ENCODE measurements at regions not wholly inside any gene's neighbourhood (a gene's known extent, or its start where the extent isn't known, plus 50 kb on each side); places are given as distances from the start of the nearest gene placed in this dataset.
"Not testable (repeated sequence)": the region's sequence is repeated elsewhere in the genome, so short reads cannot be mapped to it uniquely, and the experiment has no call there.

DNA sequence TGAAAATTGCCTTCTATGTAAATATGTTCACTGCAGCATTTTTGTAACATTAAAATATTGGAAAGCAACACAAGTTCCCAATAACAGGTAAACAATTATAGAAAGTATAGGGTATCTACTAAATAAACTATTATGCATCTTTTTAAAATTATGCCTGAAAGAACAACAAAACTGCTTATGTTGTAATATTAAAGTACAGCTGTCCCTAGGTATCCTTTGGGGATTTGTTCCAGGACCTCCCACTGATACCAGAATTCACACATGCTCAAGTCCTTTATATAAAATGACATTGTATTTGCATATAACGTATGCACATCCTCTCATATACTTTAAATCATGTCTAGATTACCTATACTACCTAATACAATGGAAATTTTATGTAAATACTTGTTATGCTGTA, 121.8 kb upstream of the TNFSF4 start:
- Histone ChIP-seq H3K4me3 (no peak overlapping the region), H3K27ac (no peak overlapping the region), H3K27me3 (no peaks in the 10 kb centered on the region), H3K36me3 (replicated peaks in 1 of 2) (no peaks in the 10 kb centered on the region), H3K9me3 (replicated peaks in 1 of 3) (no peaks in the 10 kb centered on the region), H3K4me1 (replicated peaks in 1 of 2) (peaks cover 18% of the 10 kb centered on the region in 2 donors)
- TF ChIP-seq POLR2A (IDR thresholded peaks at IDR 0.05), result no peak
- TF ChIP-seq, protein P1, sequence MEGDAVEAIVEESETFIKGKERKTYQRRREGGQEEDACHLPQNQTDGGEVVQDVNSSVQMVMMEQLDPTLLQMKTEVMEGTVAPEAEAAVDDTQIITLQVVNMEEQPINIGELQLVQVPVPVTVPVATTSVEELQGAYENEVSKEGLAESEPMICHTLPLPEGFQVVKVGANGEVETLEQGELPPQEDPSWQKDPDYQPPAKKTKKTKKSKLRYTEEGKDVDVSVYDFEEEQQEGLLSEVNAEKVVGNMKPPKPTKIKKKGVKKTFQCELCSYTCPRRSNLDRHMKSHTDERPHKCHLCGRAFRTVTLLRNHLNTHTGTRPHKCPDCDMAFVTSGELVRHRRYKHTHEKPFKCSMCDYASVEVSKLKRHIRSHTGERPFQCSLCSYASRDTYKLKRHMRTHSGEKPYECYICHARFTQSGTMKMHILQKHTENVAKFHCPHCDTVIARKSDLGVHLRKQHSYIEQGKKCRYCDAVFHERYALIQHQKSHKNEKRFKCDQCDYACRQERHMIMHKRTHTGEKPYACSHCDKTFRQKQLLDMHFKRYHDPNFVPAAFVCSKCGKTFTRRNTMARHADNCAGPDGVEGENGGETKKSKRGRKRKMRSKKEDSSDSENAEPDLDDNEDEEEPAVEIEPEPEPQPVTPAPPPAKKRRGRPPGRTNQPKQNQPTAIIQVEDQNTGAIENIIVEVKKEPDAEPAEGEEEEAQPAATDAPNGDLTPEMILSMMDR (IDR thresholded peaks at IDR 0.05), result no peak
- DNase-seq, result no peak
- intact Hi-C loops (cut with DNase I), result no loop called here
- 77 to 100% (median 92%) methylated on average over 1 of the region's 1 CpG for WGBS, 4 donors

DNA sequence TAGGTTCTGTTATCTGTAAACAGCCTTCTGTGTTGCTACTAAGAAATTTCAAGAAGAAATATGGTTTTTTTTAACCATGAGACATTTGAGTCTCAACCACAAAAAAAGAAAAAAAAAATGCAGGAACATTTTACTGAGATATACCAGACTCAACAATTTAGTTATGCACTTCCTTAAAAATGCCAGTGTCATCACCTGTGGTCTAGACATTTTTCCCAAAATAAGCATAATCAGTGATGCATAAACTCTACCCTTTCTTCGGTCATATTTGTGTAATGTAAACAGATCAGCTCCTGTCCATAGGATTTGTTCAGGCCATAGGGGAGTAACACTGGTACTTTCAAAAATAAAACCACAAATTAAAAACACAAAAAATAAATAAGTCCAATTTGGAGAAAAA, 122.6 kb upstream of the TNFSF4 start:
- Histone ChIP-seq H3K4me1 (replicated peaks in 1 of 2) (peaks cover 18% of the 10 kb centered on the region in 2 donors), H3K27me3 (no peaks in the 10 kb centered on the region), H3K4me3 (no peak overlapping the region), H3K9me3 (replicated peaks in 1 of 3) (no peaks in the 10 kb centered on the region), H3K36me3 (replicated peaks in 1 of 2) (no peaks in the 10 kb centered on the region), H3K27ac (no peak overlapping the region)
- TF ChIP-seq POLR2A (IDR thresholded peaks at IDR 0.05), result no peak
- TF ChIP-seq, protein P1 (IDR thresholded peaks at IDR 0.05), result no peak
- intact Hi-C loops (cut with DNase I), result loop anchor here in 1 of 2 donors (10.0 kb wide), 1 partner anchor 75 kb away; no protein-coding TSS in a partner anchor
- DNase-seq, result no peak
- WGBS, 4 donors, result 76 to 91% (median 84%) methylated on average over 1 of the region's 1 CpG

DNA sequence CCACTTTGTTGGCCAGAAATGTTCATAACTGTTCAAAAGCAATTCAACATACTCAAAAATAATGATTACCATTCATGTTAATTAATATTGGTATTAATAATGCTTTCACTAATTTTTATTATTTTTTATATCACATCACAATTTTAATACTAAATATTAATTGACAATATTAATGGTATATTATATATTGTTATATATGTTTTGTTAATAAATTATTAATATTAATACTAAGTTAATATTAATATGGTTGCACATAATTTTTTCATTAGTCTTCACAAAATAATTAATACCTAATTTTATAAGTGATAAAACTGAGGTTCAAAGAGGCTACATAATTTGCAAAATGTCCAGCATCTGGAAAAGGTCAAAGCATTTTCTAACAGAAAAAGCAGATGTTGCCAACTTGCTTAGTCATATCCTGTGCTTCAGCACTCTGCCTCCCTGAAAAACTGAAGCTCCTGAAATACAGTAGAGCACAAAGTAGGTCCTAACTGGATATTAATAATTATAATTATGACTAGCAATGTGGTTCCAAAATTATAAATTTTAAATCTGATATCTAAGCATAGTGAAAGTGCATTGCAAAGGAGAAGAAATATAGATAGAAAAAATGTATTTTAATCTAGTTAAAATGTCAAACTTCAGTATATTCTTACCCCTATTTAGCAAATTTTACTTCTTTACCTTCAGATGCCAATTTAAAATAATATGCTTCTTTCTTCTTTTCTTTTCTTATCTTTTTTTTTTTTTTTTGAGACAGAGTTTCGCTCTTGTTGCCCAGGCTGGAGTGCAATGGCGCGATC, 123.2 kb upstream of the TNFSF4 start:
- Histone ChIP-seq H3K36me3 (replicated peaks in 1 of 2) (no peaks in the 10 kb centered on the region), H3K27ac (peak overlapping the region; percentile 55 to 81 (median 61)), H3K4me1 (replicated peaks in 1 of 2) (peaks cover 18% of the 10 kb centered on the region in 2 donors), H3K27me3 (no peaks in the 10 kb centered on the region), H3K9me3 (replicated peaks in 1 of 3) (no peaks in the 10 kb centered on the region), H3K4me3 (no peak overlapping the region)
- intact Hi-C loops (cut with DNase I), result loop anchor here in 1 of 2 donors (10.0 kb wide), 1 partner anchor 74 kb away; no protein-coding TSS in a partner anchor
- WGBS, 4 donors, result 82 to 97% (median 89%) methylated on average over 3 of the region's 3 CpGs
- DNase-seq, result peak in 2 of 7 donors; percentile 14 to 30
- TF ChIP-seq, protein P1 (IDR thresholded peaks at IDR 0.05), result no peak
- TF ChIP-seq POLR2A (IDR thresholded peaks at IDR 0.05), result no peak

DNA sequence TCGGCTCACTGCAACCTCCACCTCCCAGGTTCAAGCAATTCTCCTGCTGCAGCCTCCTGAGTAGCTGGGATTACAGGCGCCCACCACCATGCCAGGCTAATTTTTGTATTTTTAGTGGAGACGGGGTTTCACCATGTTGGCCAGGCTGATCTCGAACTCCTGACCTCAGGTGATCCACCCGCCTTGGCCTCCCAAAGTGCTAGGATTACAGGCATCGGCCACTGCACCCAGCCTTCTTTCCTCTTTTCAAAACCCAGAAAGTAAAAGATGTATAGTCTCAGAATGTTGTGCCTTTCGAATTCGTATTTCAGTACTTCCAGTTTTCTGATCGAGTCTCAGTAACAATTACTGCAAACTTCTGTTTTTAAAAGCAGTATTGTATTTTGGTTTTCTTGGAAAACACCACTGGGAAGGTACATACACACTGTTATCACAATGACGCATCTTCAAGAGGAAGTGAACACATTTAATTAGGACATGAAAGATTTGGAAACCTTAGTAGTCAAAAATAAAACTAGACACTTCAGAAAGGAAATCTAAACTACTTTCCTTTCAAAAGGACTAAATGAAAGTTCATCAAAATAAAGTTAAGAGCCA, 123.9 kb upstream of the TNFSF4 start:
- H3K27me3 ChIP-seq; H3K36me3 ChIP-seq (replicated peaks in 1 of 2); H3K9me3 ChIP-seq (replicated peaks in 1 of 3); DNase-seq; H3K4me3 ChIP-seq: not testable (repeated sequence)
- 56 to 75% (median 71%) methylated on average over 10 of the region's 10 CpGs for WGBS, 4 donors
- Histone ChIP-seq H3K4me1 (replicated peaks in 1 of 2) (peaks cover 18% of the 10 kb centered on the region in 2 donors), H3K27ac (peak overlapping the region; percentile 55 to 81 (median 61))
- intact Hi-C loops (cut with DNase I), result loop anchor here in 1 of 2 donors (10.0 kb wide), 1 partner anchor 74 kb away; no protein-coding TSS in a partner anchor

All from adrenal gland (tissue), 9 donors.